ENCODE measurements at regions not wholly inside any gene's neighbourhood (a gene's known extent, or its start where the extent isn't known, plus 50 kb on each side); places are given as distances from the start of the nearest gene placed in this dataset.
A peak's percentile ranks its signal among the peaks of the same experiment; 100 is the strongest.

DNA sequence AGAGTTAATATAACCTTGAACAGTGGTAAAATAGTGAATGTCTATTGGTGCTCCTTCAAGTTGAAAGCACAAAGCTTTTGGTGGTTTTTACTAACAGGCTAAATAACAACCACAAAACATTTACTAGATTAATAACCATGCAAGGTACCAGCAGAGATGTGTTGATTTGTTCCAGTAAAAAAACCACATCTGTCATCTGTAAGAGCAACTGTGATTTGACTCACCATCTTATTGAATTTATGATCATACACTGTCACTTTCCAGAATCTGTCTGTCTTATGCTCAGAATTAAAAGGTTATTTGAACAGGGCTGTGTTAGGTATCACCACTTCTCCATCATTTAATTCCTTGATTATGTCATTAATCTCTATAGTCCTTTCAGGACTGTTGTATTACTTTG lies 107.0 kb upstream of the PTHLH start:
- Mint-ChIP-seq H3K27me3 (ENCODE audit: insufficient read depth, low read depth) (no peaks in the 10 kb centered on the region), H3K36me3 (no peaks in the 10 kb centered on the region), H3K4me1 (no peaks in the 10 kb centered on the region), H3K9me3 (peaks cover 4% of the 10 kb centered on the region), H3K27ac (no peak overlapping the region), H3K4me3 (no peak overlapping the region)
- Histone ChIP-seq H3K79me2 (ENCODE audit: low read depth) (no peaks in the 10 kb centered on the region), H2AFZ (replicated peaks) (no peak overlapping the region), H3K27ac (no peak overlapping the region), H3K4me3 (no peak overlapping the region), H3K4me1 (no peaks in the 10 kb centered on the region), H3K9me3 (ENCODE audit: low read depth) (no peaks in the 10 kb centered on the region), H3K9ac (no peak overlapping the region), H3K4me2 (no peak overlapping the region), H3K27me3 (no peaks in the 10 kb centered on the region), H4K20me1 (ENCODE audit: low read depth) (no peaks in the 10 kb centered on the region), H3K36me3 (no peaks in the 10 kb centered on the region), H3F3A (ENCODE audit: low read depth) (no peaks in the 10 kb centered on the region)
- TF ChIP-seq, protein P1, sequence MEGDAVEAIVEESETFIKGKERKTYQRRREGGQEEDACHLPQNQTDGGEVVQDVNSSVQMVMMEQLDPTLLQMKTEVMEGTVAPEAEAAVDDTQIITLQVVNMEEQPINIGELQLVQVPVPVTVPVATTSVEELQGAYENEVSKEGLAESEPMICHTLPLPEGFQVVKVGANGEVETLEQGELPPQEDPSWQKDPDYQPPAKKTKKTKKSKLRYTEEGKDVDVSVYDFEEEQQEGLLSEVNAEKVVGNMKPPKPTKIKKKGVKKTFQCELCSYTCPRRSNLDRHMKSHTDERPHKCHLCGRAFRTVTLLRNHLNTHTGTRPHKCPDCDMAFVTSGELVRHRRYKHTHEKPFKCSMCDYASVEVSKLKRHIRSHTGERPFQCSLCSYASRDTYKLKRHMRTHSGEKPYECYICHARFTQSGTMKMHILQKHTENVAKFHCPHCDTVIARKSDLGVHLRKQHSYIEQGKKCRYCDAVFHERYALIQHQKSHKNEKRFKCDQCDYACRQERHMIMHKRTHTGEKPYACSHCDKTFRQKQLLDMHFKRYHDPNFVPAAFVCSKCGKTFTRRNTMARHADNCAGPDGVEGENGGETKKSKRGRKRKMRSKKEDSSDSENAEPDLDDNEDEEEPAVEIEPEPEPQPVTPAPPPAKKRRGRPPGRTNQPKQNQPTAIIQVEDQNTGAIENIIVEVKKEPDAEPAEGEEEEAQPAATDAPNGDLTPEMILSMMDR (IDR thresholded peaks at IDR 0.05): no peak
- TF ChIP-seq EZH2 (IDR thresholded peaks at IDR 0.05) (no peak), EZH2phosphoT487 (IDR thresholded peaks at IDR 0.05) (no peak)
- no peak for DNase-seq (ENCODE audit: low spot score)

DNA sequence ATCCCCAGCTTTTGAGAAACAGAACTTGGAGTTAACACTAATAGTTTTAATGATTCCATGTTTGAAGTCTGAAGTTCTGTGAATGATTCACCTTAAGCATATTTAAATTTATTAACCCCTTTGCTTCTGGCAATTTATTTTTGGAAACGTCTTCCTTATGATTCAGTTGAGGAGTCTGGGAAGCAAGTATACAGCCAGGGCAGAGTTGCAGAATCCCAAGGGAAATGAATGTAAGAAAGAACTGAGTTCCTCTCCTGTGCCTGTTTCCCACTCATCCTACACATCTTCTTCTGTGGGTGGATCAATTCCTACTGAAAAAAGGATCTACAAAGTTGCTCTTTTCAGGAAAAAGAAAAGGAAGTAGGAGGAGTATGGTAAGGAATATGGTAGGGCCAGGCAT lies 108.2 kb upstream of the CCDC91 start:
- Histone ChIP-seq H3K9ac (no peak overlapping the region), H3K27ac (no peak overlapping the region), H3K4me3 (no peak overlapping the region), H3F3A (ENCODE audit: low read depth) (no peaks in the 10 kb centered on the region), H3K9me3 (ENCODE audit: low read depth) (no peaks in the 10 kb centered on the region), H4K20me1 (ENCODE audit: low read depth) (no peaks in the 10 kb centered on the region), H3K36me3 (no peaks in the 10 kb centered on the region), H2AFZ (replicated peaks) (no peak overlapping the region), H3K4me1 (no peaks in the 10 kb centered on the region), H3K4me2 (no peak overlapping the region), H3K27me3 (no peaks in the 10 kb centered on the region), H3K79me2 (ENCODE audit: low read depth) (no peaks in the 10 kb centered on the region)
- Mint-ChIP-seq H3K9me3 (no peaks in the 10 kb centered on the region), H3K36me3 (no peaks in the 10 kb centered on the region), H3K27ac (no peak overlapping the region), H3K4me3 (no peak overlapping the region), H3K4me1 (no peaks in the 10 kb centered on the region), H3K27me3 (ENCODE audit: insufficient read depth, low read depth) (no peaks in the 10 kb centered on the region)
- TF ChIP-seq, protein P1 (IDR thresholded peaks at IDR 0.05): no peak
- no peak for TF ChIP-seq EZH2phosphoT487 (IDR thresholded peaks at IDR 0.05)
- TF ChIP-seq EZH2 (IDR thresholded peaks at IDR 0.05): no peak
- DNase-seq (ENCODE audit: low spot score): no peak

DNA sequence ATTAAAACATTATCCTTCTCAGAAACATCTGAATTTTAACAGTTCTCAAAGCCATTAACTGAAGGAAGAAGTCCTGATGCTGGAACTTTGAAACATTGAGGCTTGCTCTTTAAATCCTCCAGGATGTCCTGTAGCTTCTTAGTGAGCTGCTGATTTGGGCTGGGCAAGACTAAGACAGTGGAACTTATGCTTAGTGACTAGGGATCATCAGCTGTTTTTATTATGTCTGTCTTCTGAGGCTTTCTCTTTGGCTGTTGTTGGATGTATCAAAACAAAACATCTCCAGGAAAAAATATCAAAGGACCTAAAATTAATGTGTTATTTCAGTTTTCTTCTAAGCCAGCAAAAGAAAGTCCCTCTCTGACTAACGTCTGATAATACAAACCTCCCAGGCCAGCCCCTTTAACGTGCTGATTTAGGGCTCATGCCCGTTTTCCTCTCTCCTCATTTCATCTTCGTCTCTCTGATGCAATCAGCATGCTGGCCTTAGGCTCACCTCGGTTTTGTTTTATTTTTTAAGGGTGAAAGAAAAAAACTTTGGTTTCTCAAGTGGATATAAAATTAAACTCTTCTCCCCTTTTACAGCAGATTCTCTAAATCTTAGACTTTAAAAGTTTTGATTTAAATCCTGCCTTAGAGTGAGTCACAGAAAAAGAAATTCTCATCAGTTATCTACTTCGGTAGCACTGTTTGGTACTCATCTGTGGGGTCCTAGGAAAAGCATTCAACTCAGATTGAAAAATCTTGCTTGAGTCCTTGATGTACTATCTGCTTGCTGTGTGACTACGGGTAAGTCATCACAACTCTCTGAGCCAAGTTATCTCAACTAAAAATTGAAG lies 106.2 kb upstream of the CCDC91 start:
- DNase-seq (ENCODE audit: low spot score): no peak
- H3K9me3 Mint-ChIP-seq: no peaks in the 10 kb centered on the region
- no peaks in the 10 kb centered on the region for H3K36me3 Mint-ChIP-seq

More for the DNA sequence above, 106.2 kb upstream of the CCDC91 start:
- Mint-ChIP-seq H3K27ac (no peak overlapping the region), H3K27me3 (ENCODE audit: insufficient read depth, low read depth) (no peaks in the 10 kb centered on the region), H3K4me1 (peaks cover 3% of the 10 kb centered on the region), H3K4me3 (no peak overlapping the region)
- Histone ChIP-seq H3K9me3 (ENCODE audit: low read depth) (no peaks in the 10 kb centered on the region), H3K27me3 (no peaks in the 10 kb centered on the region), H3K9ac (no peak overlapping the region), H3K4me1 (no peaks in the 10 kb centered on the region), H4K20me1 (ENCODE audit: low read depth) (no peaks in the 10 kb centered on the region), H3K36me3 (no peaks in the 10 kb centered on the region), H3K4me3 (no peak overlapping the region), H3K4me2 (no peak overlapping the region), H2AFZ (replicated peaks) (peak overlapping the region; percentile 52), H3K79me2 (ENCODE audit: low read depth) (no peaks in the 10 kb centered on the region), H3F3A (ENCODE audit: low read depth) (no peaks in the 10 kb centered on the region), H3K27ac (no peak overlapping the region)
- TF ChIP-seq EZH2phosphoT487 (IDR thresholded peaks at IDR 0.05) (no peak), EZH2 (IDR thresholded peaks at IDR 0.05) (no peak)
- TF ChIP-seq, protein P1 (IDR thresholded peaks at IDR 0.05): no peak
